HG02588 (cell line): ENCODE measurements at regions not wholly inside any gene's neighbourhood (a gene's known extent, or its start where the extent isn't known, plus 50 kb on each side); places are given as distances from the start of the nearest gene placed in this dataset.

Experiments used
- ATAC-seq: cut with Tn5 transposase; IDR thresholded peaks from one replicate; pipeline ENCODE4 v1.9.1; 2021; ENCODE audit warnings: mild to moderate bottlenecking, moderate library complexity; ENCODE audit not compliant: unreplicated experiment

DNA sequence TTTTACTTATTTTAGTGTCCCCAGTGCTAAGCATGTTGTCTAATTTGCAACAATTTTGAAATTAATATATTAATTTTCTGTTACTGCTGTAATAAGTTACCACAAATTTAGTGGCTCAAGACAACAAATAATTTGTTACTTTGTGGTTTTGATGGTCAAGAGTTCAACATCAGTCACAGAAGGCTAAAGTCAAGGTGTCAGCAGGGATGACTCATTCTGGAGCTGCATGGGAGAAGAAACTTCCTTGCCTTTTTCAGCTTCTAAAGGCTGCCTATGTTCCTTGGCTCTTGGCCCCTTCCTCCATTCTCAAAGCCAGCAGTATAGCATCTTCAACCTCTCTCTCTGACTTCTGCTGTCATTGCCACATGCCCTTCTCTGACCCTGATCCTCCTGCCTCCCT is 271.8 kb downstream of the HLX start:
- no peak for ATAC-seq

DNA sequence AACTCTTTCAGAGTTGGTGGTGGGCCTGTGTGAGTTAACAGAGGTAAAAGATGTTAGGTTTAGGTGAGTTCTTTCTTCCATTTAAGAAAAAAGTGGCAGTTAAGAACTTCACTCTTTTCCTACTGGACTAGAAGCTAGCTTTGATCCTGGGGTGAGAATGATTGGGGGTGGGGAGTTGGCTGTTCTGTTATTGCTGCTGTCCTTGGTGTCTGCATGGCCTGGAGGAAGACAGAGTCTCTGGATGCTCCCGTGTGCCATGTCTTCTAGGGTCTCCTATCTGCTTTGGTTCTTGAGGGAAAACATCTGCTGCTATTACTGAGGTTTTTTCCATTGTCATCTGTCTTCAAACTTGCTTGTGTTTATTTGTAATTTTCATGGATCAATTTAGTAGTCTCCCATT is 275.7 kb downstream of the HLX start:
- ATAC-seq: no peak

DNA sequence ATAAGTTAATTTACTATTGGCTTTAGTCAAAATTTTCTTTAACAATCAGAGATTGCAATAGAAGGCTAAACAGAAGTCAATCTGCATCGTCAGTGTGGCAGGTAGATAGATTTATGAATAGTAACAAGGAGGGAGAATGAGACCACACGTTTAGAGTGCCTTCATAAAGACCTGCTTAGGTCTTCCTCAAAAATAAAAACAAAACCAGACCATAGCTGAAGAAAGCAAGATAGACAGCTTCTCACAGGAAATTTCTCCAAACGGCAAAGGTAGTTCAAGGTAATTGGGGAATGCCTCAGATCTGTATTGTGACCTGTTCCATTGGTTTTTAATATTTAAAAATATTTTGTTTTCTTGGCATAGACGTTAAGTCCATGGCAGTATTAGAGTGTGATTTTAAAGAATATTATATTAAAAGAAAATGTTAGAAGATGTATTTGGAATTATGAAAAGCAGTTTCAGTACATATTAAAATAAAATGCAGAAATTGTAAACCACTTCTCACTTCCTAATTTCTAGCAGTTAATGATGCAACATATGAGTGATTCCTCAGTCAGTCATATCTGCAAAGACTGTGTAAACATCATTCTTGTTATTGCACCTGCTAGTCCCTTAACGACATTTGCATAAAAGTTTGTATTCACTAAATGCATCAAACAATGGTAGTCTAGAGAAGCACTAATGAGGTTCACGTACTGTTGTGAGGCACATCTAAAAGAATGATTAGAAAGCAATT is 278.0 kb downstream of the HLX start:
- ATAC-seq: peak; percentile 93

DNA sequence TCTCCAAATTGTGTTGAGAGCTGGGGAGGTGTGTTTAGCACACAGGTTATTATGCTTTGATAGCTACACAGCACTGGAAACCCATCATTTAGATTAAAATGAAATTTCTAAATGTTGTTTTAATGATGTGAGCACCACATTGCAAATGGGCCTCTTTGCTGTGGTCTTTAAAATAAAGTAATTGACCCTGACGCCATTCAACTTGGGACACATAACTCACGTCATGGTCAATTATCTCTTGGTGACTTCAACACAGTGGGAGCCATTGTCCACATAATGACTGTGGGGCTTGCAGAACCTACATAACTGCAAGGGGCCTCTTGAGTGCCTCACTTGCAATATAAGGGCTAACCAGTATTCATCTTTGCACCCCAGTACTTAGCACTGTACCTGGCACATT is 280.4 kb downstream of the HLX start:
- no peak for ATAC-seq

DNA sequence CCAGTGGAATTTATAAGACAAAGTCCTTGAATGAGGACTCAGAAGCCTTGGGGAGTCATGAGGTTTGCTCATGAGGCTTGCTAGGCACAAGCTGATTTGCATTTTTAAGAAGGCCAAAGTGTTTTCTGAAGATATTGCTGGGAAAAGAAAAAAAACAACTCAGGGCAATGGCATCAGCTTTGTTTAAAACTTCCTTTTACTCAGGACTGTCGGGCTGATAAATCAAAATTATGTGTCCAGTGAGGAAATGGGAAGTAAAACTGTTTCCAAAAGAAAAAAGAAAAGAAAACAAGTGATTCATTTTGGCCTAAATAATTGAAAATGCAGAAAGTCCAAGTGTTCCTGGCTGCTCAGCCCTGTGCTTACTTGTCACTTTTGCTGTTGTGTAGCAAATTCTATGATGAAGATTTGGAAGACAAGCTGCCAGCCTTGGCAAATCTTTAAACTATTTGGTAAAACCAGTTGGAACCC is 282.4 kb downstream of the HLX start:
- ATAC-seq: no peak

DNA sequence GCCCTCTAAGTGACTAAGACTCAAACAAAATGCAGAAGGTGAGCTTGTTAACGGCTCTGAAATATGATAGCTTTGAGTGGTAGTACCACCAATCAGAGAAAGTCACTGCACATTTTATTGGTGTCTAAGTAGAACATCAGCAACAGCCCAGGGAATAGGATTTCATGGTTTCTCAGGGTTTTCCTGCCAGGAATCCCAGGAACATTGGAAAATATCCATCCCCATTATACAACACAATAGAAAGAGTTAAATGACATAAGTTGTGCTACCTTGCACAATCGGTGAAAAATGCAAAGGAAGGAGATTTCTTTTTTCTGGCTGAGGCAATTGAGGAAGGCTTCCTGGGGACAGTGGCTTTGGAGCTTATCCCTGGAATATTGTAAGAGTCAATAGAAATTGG is 283.1 kb downstream of the HLX start:
- ATAC-seq: no peak

DNA sequence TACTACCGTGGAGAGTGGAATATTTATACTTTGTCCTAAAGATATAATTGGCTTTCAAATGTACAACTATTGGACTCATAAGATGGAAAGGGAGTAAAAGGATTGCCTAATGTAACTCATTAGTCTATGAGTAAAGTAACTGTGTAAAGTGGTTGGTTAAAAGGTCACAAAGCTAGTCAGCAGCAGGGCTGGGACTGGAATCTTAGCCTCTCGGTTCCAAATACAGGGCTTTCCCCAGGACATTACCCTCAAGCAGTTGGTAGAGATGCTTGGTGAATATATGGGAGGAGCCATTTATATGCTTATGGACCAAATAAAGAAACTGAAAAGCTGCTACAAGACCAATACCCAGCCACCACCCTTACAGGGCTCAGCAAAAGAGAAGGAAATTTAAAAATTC is 283.7 kb downstream of the HLX start:
- ATAC-seq: no peak

DNA sequence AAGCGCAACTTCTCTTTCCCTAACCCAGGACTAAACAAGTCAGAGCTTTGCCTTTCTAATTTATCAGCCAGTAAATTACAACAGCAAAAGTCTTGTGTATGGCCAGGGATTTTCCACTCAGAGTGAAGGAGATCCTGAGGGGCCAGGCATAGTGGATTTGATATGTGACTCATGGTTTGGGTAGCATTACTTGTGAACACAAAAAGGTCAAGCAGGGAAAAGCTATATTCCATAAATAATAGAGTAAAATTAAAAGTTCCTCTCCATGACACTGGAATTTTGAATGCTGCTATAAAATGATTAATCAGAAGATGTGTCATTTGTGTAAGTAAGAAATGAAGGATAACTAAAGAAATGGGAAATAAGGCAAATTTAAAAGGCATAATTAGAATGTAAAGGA is 284.8 kb downstream of the HLX start:
- ATAC-seq: no peak

DNA sequence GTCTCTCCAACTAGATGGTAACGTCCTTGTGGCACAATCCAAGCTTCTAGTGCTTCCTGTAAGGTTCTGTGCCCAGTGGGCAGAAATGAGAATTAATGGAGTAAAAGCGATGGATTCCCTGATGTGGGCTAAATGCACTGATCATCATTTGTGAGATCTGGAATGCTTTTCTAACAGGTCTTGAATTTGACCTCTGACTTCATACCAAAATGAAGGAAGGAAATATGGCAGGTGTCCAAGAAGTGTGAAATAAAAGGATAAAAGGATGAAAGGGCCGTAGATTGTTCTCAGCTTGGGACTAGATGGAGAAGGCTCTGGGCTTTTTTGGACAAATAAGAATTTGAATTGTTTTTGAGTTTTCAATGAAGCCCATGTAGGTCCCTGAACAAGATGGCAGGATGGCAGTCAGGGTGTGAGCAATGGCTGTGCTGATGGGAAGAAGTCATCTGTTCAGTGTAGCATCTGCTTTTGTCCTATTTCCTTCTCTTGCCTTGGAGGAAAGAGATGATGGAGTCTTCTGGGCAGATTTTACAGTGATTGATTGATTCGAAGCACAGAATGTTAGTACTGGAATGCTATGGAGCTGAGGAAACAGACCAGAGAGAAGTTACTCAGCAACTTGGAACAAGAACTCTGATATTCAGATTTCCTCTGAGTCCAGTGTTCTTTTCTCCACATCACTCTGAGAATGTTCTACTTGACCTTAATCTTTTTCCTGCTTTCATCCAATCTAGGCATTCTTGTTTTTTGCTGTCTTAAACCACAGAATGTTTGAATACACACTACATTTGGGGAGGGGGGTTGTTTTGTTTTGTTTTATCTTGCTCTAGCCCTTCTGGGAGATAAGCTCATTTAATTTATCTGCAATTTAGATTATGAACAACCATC is 286.0 kb downstream of the HLX start:
- ATAC-seq: no peak

DNA sequence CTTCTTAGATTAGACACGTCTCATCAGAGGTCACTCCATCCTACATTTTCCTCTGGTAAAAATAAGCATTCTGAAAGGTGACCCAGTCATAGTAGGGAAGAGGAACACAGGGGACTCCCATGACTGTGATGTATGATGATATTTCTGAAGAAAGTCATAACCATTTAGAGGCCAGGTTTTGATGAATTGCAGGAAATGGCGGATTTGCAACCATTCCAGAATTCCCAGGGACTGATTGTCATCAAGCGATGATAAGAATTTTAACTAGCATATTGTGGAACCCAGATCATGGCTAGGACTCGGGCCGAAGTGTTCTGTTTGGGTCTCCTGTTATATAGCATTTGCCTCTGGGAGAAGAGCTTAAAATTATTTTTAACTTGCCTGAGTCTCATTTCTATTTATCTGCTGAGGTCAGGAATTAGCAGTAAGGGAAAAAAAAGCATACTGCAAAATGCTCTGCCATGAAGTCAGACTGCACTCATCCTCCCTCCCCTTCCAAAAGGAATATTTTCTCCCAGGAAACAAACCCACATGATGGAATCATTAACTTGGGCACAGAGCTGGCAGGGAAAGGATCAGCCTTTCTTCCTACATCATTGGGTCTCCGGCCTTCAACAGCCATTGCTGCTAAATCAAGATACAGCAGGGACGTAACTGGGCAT is 286.7 kb downstream of the HLX start:
- ATAC-seq: no peak

DNA sequence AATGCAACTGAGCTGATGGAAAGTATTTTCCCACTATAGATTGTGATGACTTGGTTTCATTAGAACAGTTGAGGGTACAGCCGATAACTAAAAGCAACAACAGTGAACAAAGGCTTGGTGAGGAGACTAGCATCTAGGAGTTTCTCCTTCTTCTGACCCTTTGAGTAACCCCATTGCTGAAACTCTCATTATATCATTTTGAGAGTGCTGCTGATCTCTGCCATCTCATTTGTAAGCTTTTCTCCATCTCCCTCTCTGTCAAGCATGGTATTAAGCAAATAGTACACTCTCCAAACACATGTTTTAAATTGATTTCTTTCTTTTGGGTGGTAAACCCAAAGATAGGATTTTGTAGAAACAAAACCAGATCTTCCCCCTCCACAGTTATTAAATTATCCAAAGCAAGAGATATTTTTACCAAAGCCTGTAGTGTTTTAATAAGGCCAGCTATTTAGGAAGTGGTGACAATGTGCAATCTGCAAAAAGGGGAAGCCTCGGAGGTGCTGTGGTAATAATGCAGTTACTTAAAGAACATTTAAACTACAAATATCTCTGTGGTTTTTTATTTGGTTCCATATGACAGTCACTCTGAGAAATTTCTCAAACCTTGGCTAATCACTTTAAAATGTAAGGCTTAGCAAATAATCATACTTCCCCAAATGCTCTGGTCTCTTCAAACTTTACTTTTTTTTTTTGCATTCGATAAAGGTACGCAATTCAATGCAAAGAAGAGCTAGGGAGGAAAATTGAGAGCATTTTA is 287.5 kb downstream of the HLX start:
- no peak for ATAC-seq

DNA sequence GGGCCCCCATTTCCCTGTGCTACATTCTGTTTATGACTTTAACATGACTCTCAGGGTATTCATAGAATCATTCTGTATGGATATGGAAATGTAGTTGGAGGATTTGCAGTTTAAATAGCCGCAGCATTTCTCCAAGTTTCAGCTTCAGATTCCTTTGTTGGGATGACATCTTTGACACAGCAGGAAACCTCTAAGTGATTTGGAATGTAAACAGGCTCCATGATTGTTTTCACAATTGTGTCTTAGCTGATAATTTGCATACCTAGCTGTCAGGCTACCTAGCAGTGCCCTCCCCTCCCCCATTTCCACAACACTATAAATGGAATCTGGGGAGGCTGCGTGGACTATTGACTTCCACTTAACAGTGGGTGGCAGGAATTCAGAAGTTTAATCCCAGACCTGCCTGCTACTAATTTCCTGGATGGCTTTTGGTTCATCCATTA is 290.2 kb downstream of the HLX start:
- no peak for ATAC-seq

DNA sequence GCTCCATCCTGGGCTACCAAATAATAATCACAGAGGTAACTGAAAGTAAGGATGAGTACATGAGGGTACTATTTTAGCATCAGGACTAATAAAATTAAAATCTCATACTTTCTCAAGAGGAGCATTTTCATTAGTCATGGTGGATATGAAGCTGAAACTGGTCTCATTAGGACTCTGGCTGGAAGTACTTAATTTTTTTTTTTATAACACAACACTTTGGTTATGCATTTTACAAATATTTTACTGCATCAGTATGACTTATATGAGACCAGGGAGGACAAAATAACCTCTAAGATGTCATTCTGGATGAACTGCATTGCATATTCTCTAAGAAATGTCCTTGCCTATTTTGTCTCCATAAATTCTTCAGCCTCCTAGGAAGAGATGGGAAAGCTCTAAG is 290.9 kb downstream of the HLX start:
- no peak for ATAC-seq

DNA sequence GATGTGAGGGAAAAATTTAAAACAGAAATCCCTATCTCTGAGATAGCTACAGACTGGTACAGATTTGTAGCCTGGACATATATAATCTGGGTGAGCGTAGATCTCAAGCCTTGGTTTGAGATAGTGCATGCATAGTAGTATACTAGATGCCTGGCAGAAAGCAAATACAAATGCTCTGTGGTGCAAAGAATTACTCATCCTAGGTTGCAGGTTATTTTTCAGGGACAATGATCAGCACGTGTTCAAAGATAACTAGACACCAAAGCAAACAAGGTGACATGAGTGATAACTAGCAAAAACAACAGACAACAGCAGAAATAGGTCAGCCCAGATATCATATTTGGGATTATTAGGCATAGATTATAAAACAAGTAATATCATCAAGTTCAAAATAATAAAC is 292.5 kb downstream of the HLX start:
- no peak for ATAC-seq

DNA sequence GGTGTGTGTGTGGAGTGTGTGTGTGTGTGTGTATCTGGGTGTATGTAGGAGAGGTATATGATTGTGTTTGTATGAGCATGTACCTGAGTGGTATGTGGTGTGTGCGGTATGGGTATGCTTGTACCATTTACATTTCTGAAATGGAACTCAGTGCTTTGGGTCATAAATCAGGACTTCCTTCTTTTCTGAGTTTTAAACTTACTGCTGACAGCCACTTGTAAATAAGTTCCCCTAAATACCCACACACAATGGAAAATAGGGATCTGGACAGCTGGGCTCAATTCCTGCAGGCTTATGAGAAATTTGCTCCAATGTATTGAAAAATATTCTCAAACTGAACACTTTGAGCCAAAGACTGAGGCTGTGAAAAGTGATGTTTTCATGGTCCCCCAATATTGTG is 293.6 kb downstream of the HLX start:
- ATAC-seq: no peak

DNA sequence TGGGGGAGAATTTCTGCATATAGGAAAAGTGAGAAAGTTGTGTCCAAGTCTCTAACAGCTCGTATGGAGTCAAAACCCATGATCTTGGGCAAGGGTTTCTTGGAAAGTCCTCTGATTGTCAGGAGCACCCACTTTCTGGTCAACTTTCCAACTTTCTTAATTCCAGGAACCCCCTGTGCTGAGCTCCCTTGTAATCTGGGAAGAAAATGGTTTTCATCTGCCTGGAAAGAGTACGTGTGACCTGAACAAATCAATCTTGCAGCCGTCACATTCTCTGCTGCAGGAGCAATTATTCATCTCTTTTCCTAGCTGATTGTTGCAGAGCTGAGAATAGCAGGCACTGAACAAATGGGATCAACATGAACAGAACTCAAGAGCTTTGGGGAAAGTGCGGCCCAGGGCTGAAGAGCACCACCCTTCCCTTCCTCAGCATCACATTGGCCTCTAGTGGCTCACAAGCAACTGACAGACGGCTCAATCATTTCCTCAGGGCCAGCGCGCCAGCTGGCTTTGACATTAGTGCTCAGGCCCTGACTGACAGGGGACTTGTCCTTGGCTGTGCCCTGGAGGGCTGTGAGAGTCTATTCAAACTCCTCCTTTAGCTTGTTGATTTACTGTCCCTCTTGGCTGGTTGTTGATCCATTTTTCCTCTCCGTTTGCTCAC is 295.2 kb downstream of the HLX start:
- ATAC-seq: no peak

DNA sequence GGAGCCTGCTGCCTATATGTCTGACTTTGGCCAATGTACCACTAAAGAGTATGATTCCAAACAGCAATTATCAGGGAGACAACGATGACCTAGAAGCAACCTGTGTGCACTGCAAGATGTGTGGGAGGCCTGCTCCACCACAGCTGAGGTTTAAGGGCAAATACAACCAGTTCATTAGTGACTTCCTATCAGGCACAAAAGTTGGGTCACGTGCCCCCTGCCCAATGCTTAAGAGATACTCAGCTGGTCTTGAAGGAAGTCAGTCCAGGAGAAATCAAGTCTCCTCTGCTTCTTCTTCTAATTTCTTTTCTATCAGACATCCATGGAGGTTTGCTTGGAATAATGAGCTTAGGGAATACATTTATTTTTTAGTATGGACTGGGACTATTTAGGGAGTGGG is 296.0 kb downstream of the HLX start:
- no peak for ATAC-seq

DNA sequence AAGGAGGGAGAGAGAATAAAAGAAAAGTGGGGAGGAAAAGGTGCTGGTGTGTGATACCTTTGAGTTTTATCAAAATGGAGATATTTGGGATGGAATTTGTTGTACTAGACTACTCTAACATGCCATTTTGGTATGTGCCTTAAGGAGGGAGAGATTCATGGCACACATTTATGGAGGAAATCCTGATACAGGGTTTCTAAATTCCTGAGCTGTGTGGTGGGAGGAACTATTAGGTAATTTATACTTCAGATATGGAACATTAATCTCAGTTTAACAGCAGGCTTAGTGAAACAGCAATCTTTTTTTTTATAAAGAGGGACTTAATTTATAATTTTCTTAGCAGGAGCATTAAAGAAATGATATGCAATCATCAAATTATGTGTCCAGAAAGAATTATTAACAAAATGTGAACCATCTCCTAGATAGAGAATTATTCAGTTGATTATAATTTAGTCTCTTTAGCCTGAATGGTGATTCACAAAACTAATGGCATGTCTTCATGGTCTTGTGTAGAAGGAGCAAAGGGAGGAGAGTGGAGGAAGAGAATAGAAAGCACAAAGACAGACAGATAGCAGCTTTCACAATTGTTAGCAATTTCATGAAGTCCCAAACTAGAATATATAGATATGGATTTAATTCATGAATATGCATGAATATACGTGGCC is 301.6 kb downstream of the HLX start:
- ATAC-seq: no peak

DNA sequence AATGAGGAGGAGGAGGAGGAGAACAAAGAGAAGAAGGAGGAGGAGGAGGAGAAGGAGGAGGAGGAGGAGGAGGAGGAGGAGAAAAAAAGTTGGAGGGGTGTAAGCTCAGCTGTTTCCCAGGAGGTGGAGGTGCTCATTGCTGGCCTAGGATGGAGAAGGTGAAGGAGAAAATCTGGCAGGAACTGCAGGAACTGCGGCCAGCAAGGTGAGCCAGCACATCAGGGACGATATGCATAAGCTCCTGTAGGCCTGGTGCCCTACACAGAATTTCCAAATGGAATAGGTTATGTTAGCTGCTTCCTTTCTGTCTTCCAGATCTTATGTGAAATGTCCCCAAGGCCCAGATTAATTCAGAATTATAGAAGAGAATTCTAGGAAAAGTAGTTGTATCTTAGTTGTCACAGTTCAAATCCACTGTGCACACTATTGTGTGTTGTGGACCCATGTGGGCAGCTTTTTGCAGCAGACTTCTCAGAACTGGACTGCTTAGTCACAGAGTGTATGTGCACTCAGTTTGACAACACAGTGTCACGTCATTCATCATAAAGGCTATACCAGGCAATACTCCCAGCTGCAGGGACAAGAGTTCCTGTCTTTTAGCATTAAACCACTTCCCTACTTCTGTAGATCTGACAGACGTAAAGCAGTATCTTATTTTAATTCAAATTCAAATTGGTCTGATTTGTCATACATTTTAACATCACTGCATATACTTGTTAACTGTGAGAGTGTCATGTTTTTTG is 303.7 kb downstream of the HLX start:
- ATAC-seq: no peak
